IgD-negative memory B cell (primary cell): ENCODE measurements at regions not wholly inside any gene's neighbourhood (a gene's known extent, or its start where the extent isn't known, plus 50 kb on each side); places are given as distances from the start of the nearest gene placed in this dataset.
"Not testable (repeated sequence)": the region's sequence is repeated elsewhere in the genome, so short reads cannot be mapped to it uniquely, and the experiment has no call there.

Source experiments
- H3K27ac Mint-ChIP-seq, 3 donors: one replicate each; pipeline ENCODE4 v1.8.0; 2020 to 2022; ENCODE audit warnings: mild to moderate bottlenecking in 3 of 3, mixed read lengths in 3 of 3, moderate library complexity in 1 of 3
- H3K27me3 Mint-ChIP-seq: one replicate; pipeline ENCODE4 v1.8.0; 2021; ENCODE audit warnings: mixed read lengths
- H3K36me3 Mint-ChIP-seq: one replicate; pipeline ENCODE4 v1.8.0; 2020; ENCODE audit warnings: mild to moderate bottlenecking, mixed read lengths
- H3K4me1 Mint-ChIP-seq, 3 donors: one replicate each; pipeline ENCODE4 v1.8.0; 2020 to 2022; ENCODE audit warnings: mixed read lengths in 3 of 3, mild to moderate bottlenecking in 1 of 3
- H3K4me3 Mint-ChIP-seq, 4 donors: one replicate each; pipeline ENCODE4 v1.8.0; 2020 to 2022; ENCODE audit warnings: mild to moderate bottlenecking in 4 of 4, mixed read lengths in 4 of 4, moderate library complexity in 3 of 4
- H3K9me3 Mint-ChIP-seq, 3 donors: one replicate each; pipeline ENCODE4 v1.8.0; 2020 to 2021; ENCODE audit warnings: mixed read lengths in 3 of 3, mild to moderate bottlenecking in 1 of 3

DNA sequence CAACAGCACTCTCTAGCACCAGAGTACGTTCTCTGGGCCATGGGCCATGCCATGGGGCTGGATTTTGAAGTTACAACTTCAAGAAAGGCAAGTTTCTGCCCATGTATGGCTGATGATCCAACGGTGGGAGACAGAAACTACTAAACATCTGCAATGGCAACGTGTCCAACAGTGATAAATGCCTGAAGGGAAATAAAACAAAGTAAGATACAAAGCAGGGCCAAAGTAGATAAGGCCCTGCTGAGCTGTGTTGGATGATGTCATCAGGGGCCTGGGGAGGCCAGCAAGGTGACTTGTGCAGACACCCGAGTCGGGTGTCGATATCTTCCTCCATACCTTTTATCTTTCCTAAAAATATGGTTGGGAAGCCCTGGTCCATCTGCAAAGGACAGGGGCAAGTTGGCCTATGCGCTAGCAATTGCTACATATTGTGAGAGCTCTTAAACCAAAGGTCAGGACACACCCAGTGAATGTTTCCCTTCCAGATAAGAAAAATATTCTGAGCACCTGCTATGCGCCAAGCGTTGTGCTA lies 487.2 kb downstream of the MN1 start:
- no peaks in the 10 kb centered on the region for H3K4me1 Mint-ChIP-seq
- peaks cover 3 to 8% (median 7%) of the 10 kb centered on the region in 3 donors for H3K9me3 Mint-ChIP-seq
- H3K27ac Mint-ChIP-seq, result no peak overlapping the region
- H3K4me3 Mint-ChIP-seq, result no peak overlapping the region
- peaks cover 1% of the 10 kb centered on the region for H3K36me3 Mint-ChIP-seq
- no peaks in the 10 kb centered on the region for H3K27me3 Mint-ChIP-seq

GRCh38 chr22:27315833-27316232 lies 485.7 kb downstream of the MN1 start:
- no peak overlapping the region for H3K27ac Mint-ChIP-seq
- no peaks in the 10 kb centered on the region for H3K4me1 Mint-ChIP-seq
- no peak overlapping the region for H3K4me3 Mint-ChIP-seq
- peaks cover 3 to 11% (median 11%) of the 10 kb centered on the region in 3 donors for H3K9me3 Mint-ChIP-seq
- peaks cover 1% of the 10 kb centered on the region for H3K36me3 Mint-ChIP-seq
- no peaks in the 10 kb centered on the region for H3K27me3 Mint-ChIP-seq

DNA sequence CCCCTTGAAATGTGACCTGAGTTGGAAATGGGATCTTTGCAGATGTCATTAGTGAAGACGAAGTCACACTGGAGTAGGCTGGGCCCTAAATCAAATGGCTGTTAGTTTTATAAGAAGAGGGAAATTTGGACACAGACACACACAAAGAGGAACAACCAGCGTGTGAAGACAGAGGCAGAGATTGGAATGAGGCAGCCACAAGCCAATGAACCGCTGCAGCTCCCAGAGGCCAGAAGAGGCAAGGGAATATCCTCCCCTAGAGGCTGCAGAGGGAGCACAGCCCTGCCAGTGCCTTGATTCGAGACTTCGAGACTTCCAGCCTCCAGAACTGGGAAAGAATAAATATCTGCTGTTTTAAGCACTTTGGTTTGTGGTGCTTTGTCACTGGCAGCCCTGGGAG lies 484.5 kb downstream of the MN1 start:
- Mint-ChIP-seq H3K9me3 (peaks cover 3 to 14% (median 14%) of the 10 kb centered on the region in 3 donors), H3K36me3 (peaks cover 1% of the 10 kb centered on the region), H3K4me1 (no peaks in the 10 kb centered on the region), H3K27ac (no peak overlapping the region), H3K4me3 (no peak overlapping the region), H3K27me3 (peaks cover 2% of the 10 kb centered on the region)

GRCh38 chr22:27317971-27318428 lies 483.6 kb downstream of the MN1 start:
- Mint-ChIP-seq H3K4me1 (no peaks in the 10 kb centered on the region), H3K36me3 (peaks cover 1% of the 10 kb centered on the region), H3K9me3 (peaks cover 3 to 15% (median 14%) of the 10 kb centered on the region in 3 donors), H3K27me3 (peaks cover 3% of the 10 kb centered on the region), H3K27ac (no peak overlapping the region), H3K4me3 (no peak overlapping the region)

DNA sequence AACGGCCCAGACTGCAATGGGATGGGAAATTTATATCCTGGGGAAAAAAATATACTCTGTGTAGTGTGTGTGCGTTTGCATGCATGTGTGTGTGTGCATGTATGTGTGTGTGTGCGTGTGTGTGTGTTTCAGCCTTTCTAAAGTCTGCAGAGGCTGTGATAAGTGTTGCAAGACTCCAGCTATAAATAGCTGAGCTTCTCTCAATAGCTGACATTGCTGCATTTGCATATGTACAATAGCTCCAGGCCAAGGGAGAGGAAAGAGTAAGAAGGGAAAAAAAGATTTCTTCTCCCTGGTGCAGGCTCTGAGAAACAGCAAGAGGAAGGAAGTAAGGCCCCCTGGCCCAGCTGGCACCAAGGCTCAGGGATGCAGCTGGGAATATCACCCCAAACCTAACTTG lies 483.0 kb downstream of the MN1 start:
- H3K27me3 Mint-ChIP-seq, result peaks cover 3% of the 10 kb centered on the region
- no peaks in the 10 kb centered on the region for H3K4me1 Mint-ChIP-seq
- no peak overlapping the region for H3K4me3 Mint-ChIP-seq
- H3K36me3 Mint-ChIP-seq, result peaks cover 1% of the 10 kb centered on the region
- no peak overlapping the region for H3K27ac Mint-ChIP-seq
- peaks cover 3 to 15% (median 14%) of the 10 kb centered on the region in 3 donors for H3K9me3 Mint-ChIP-seq

DNA sequence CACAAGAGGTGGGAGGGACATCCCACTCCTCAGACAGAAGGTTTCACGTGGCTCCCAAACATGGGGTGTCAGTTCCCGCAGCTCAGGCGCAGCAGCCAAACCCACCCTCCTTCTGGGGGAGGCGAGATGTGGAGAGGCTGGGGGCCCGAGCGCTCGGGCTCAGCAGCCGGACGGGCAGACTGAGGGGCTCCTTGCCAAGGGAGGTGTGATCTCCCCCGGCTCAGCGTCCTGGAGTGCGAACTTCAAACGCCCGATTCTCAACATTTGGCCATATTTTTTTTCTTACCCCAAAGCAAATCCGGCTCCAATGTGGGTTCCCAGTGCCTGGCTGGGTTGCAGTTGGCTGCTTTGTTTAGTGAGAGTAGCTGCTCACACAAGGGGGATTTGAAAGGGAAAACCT lies 477.9 kb downstream of the MN1 start:
- Mint-ChIP-seq H3K9me3 (peaks cover 3 to 15% (median 13%) of the 10 kb centered on the region in 3 donors), H3K27ac (no peak overlapping the region), H3K4me3 (no peak overlapping the region), H3K4me1 (no peaks in the 10 kb centered on the region), H3K27me3 (peaks cover 3% of the 10 kb centered on the region), H3K36me3 (no peaks in the 10 kb centered on the region)

DNA sequence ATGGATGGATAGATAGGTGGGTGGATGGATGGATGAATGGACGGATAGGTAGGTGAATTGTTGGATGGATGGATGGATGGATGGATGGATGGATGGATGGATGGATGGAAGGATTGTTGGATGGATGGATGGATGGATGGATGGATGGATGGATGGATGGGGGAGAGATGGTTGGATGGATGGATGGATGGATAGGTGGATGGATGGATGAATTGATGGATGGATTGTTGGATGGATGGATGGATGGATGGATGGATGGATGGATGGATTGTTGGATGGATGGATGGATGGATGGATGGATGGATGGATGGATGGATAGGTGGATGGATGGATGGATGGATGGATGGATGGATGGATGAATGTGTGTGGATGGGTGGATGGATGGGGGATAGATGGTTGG lies 476.6 kb downstream of the MN1 start:
- H3K27me3 Mint-ChIP-seq, H3K9me3 Mint-ChIP-seq, H3K27ac Mint-ChIP-seq, H3K4me1 Mint-ChIP-seq, H3K4me3 Mint-ChIP-seq, H3K36me3 Mint-ChIP-seq: not testable (repeated sequence)

DNA sequence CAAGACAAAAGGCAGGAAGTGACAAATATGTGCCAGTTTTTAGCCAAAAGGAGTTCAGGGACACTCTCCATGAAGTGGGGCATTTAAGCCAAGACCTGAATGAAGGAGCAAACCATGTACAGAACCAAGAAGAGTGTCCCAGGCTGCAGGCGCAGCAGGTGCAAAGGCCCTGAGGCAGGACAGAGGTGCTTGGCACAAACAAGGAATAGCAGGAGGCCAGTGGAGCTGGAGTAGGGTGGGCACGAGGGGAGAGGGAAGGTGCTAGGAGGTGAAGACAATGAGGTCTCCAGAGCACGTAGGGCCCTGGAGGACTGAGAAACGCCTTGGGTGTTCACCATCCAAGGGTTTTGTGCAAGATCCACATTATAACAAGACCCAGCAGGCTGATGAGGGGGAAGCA lies 474.1 kb downstream of the MN1 start:
- Mint-ChIP-seq H3K4me1 (no peaks in the 10 kb centered on the region), H3K36me3 (peaks cover 2% of the 10 kb centered on the region), H3K9me3 (peaks cover 0 to 5% (median 2%) of the 10 kb centered on the region in 3 donors), H3K27ac (no peak overlapping the region), H3K27me3 (peaks cover 9% of the 10 kb centered on the region), H3K4me3 (no peak overlapping the region)

- Mint-ChIP-seq H3K27ac (no peak overlapping the region), H3K4me3 (no peak overlapping the region), H3K27me3 (peaks cover 9% of the 10 kb centered on the region), H3K9me3 (peaks cover 0 to 5% (median 2%) of the 10 kb centered on the region in 3 donors), H3K36me3 (peaks cover 2% of the 10 kb centered on the region), H3K4me1 (no peaks in the 10 kb centered on the region)
These were observed 473.4 kb downstream of the MN1 start for GRCh38 chr22:27327981-27328721.

- H3K27me3 Mint-ChIP-seq, result peaks cover 9% of the 10 kb centered on the region
- no peaks in the 10 kb centered on the region for H3K4me1 Mint-ChIP-seq
- H3K4me3 Mint-ChIP-seq, result no peak overlapping the region
- peaks cover 2% of the 10 kb centered on the region for H3K36me3 Mint-ChIP-seq
- peaks cover 0 to 10% (median 7%) of the 10 kb centered on the region in 3 donors for H3K9me3 Mint-ChIP-seq
- H3K27ac Mint-ChIP-seq, result no peak overlapping the region
These were observed 472.3 kb downstream of the MN1 start for GRCh38 chr22:27329131-27329850.

GRCh38 chr22:27329966-27330645 lies 471.4 kb downstream of the MN1 start:
- Mint-ChIP-seq H3K36me3 (peaks cover 2% of the 10 kb centered on the region), H3K4me3 (no peak overlapping the region), H3K27me3 (peaks cover 9% of the 10 kb centered on the region), H3K4me1 (no peaks in the 10 kb centered on the region), H3K9me3 (peaks cover 0 to 10% (median 7%) of the 10 kb centered on the region in 3 donors), H3K27ac (no peak overlapping the region)

DNA sequence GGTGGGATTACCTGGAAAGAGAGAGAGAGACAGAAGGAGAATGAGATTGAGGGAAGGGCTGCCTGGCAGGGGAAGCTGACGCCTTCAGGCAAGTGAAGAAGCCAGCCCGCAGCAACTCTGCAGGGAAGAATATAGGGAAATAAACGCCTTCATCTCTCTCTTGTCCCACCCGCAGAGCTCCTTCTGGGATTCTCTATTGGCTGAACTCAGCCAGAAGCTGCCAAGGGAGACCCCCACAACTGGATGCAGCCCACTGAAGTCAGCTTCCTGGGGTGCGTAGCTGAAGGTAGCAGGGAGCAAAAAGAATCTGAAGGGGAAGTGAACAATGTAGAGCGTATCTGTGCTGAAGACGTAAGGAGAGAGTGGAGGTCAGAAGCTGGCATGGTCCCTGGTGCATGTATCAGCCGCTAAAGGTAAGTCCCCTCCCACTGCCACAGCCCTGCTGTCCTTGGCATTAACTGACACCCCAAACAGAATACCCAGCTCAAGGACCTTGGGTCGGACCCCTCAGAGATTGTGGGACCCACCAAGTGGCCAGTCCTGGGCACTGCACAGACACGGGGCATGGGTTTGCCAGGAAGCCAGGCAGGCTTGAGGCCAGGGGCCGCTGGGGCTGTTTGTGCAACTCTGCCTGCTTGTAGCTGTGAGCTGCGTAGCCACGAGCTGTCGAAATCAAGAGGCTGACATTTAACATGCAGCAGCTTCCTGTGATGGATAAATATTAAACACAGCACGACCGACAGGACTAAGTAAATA lies 469.9 kb downstream of the MN1 start:
- Mint-ChIP-seq H3K4me1 (no peaks in the 10 kb centered on the region), H3K27ac (no peak overlapping the region), H3K4me3 (no peak overlapping the region), H3K27me3 (peaks cover 9% of the 10 kb centered on the region), H3K36me3 (peaks cover 2% of the 10 kb centered on the region), H3K9me3 (peaks cover 0 to 10% (median 5%) of the 10 kb centered on the region in 3 donors)

GRCh38 chr22:27335102-27335660 lies 466.4 kb downstream of the MN1 start:
- no peak overlapping the region for H3K4me3 Mint-ChIP-seq
- H3K27me3 Mint-ChIP-seq, result peaks cover 9% of the 10 kb centered on the region
- no peak overlapping the region for H3K27ac Mint-ChIP-seq
- no peaks in the 10 kb centered on the region for H3K4me1 Mint-ChIP-seq
- no peaks in the 10 kb centered on the region for H3K36me3 Mint-ChIP-seq
- H3K9me3 Mint-ChIP-seq, result peaks cover 0 to 5% (median 5%) of the 10 kb centered on the region in 3 donors
